ENCODE measurements at regions not wholly inside any gene's neighbourhood (a gene's known extent, or its start where the extent isn't known, plus 50 kb on each side); places are given as distances from the start of the nearest gene placed in this dataset.
"Not testable (repeated sequence)": the region's sequence is repeated elsewhere in the genome, so short reads cannot be mapped to it uniquely, and the experiment has no call there.

DNA sequence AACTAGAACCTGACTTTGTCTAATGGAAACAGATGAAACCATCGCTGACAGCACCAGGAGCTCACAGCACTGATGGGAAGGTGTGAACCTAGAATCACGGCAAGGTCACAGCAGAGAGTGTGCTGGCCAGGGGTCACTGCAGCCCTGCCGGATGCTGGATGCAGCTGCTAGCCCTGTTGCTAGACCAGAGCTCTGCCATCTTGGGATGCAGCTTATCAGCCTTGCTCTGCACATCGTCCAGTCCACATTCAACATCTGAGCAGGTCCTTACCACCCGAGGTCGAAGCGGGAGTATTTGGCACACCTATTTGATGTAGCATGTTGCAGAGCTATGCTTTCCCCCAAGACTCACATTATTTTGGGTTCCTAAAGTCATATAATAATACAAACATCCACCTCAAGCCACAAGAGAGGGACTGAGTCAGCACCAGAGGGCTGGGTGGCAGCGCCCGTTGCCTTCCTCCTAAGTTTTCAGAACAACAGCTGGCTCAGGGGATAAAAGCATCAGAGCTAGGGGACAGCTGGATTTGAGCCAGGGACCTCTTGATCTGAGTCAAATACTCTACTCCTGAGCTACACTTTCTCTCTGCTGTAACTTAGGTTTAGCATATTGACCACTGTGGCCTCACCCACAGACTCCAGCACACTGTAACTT lies 135.3 kb downstream of the ZNF467 start:
- ATAC-seq: no peak
- H3K9me3 Mint-ChIP-seq: no peaks in the 10 kb centered on the region
- peaks cover 6 to 16% of the 10 kb centered on the region in 2 donors for H3K27me3 Mint-ChIP-seq
- no peaks in the 10 kb centered on the region for H3K36me3 Mint-ChIP-seq
- H3K4me1 Mint-ChIP-seq (ENCODE audit: low read depth in 2 of 2): no peaks in the 10 kb centered on the region
- H3K4me3 Mint-ChIP-seq: no peak overlapping the region
- no peak for DNase-seq (ENCODE audit: low spot score)
- H3K27ac Mint-ChIP-seq: no peak overlapping the region

DNA sequence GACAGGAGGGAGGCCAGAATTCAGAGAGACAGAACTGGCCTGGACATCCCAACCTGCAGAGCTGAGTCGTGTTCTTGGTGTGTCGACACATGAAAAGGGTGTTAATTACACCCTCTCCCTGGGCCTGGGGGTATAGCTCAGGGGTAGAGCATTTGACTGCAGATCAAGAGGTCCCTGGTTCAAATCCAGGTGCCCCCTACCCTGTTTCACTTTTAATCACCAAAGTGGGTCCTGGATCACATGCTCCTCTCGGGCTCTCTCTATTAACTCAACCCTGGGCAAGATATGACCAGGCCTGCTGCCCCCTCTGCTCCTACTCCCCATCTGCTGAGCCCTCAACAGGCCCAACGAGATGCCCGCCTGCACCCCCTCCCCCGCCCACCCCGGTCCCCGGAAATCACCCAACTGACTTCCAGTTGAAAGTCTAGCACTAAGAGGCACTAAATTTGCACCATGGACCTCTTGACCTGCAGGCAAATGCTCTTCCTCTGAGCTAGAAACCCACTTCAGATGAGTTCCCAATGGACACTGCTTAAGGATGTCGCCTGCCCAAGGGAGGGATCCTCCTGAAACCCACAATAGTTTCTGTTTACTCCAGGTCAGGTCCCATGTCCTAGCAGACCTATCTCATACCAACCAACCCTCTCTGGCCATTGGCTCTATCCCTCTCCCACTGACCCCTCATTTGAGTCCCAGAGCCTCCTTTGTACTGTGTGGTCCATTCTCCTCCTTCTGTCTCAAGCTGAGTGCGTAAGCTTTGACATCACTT lies 137.6 kb downstream of the ZNF467 start:
- no peak overlapping the region for H3K4me3 Mint-ChIP-seq
- no peak overlapping the region for H3K27ac Mint-ChIP-seq
- H3K4me1 Mint-ChIP-seq (ENCODE audit: low read depth in 2 of 2): no peaks in the 10 kb centered on the region
- H3K36me3 Mint-ChIP-seq: no peaks in the 10 kb centered on the region
- H3K27me3 Mint-ChIP-seq: peaks cover 6 to 13% of the 10 kb centered on the region in 2 donors
- DNase-seq (ENCODE audit: low spot score) (no peak), ATAC-seq (peak; percentile 55)
- H3K9me3 Mint-ChIP-seq: no peaks in the 10 kb centered on the region

DNA sequence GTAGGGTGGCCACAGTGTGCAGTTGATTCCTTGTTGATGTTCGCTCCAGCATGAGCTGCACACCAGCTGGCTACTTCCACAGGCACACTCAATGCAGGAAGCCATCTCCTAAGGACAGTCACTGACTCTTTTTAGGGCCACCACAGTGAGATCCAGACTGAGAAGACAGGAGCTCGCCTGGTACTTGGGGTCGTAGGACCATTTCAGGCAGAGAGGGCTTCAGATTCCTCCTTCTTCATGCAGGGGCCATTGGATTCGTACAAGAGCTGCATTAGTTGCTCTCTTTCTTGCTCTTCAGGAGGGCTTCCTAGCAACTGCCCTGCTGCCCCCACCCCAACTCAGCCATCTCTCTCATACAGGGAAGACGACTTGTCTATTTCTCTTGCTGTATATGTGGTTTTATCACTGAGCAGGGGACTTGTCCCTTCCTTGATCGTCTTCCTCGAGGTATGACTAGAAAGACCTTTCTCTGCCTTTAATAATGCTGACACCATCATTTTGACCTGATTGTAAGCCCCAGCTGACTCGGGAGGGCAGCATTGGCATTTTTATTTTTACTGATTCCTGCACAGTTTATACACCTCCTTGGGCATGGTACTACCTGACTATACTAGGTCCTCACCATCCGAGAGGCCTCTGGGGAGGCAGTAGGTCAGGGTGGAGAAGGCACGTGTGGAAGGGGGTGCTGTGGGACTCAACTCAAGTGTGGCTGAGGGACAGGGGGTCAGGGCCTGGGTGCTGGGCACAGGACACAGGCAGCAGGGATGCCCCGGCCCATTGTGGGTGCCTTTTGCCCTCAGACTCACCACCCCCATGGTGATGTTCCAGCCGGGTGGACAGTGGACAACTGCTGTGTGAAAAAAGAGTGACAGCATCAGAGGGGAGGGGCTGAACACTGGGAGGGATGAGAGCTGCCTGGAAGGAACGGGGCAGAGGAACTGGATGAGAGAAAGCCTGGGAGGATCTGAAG lies 136.7 kb upstream of the ZNF746 start:
- Mint-ChIP-seq H3K4me1 (ENCODE audit: low read depth in 2 of 2) (no peaks in the 10 kb centered on the region), H3K27ac (no peak overlapping the region), H3K4me3 (no peak overlapping the region), H3K27me3 (peaks cover 6 to 13% of the 10 kb centered on the region in 2 donors), H3K36me3 (no peaks in the 10 kb centered on the region), H3K9me3 (no peaks in the 10 kb centered on the region)
- ATAC-seq: peak in 1 of 2 donors; percentile 37
- DNase-seq (ENCODE audit: low spot score): no peak

- Mint-ChIP-seq H3K4me1 (ENCODE audit: low read depth in 2 of 2) (peaks cover 4 to 10% of the 10 kb centered on the region in 2 donors), H3K27me3 (peaks cover 11 to 14% of the 10 kb centered on the region in 2 donors)
- H3K27ac Mint-ChIP-seq; H3K9me3 Mint-ChIP-seq; DNase-seq (ENCODE audit: low spot score); ATAC-seq; H3K4me3 Mint-ChIP-seq; H3K36me3 Mint-ChIP-seq: not testable (repeated sequence)
Measured at GRCh38 chr7:149628361-149629149, 130.9 kb upstream of the ZNF746 start.

GRCh38 chr7:149627911-149628310 lies 130.3 kb upstream of the ZNF746 start:
- peaks cover 11 to 16% of the 10 kb centered on the region in 2 donors for H3K4me1 Mint-ChIP-seq (ENCODE audit: low read depth in 2 of 2)
- DNase-seq (ENCODE audit: low spot score): no peak
- no peak overlapping the region for H3K27ac Mint-ChIP-seq
- H3K27me3 Mint-ChIP-seq: peaks cover 10 to 14% of the 10 kb centered on the region in 2 donors
- ATAC-seq: no peak
- no peaks in the 10 kb centered on the region for H3K9me3 Mint-ChIP-seq
- H3K4me3 Mint-ChIP-seq: no peak overlapping the region
- H3K36me3 Mint-ChIP-seq: no peaks in the 10 kb centered on the region

DNA sequence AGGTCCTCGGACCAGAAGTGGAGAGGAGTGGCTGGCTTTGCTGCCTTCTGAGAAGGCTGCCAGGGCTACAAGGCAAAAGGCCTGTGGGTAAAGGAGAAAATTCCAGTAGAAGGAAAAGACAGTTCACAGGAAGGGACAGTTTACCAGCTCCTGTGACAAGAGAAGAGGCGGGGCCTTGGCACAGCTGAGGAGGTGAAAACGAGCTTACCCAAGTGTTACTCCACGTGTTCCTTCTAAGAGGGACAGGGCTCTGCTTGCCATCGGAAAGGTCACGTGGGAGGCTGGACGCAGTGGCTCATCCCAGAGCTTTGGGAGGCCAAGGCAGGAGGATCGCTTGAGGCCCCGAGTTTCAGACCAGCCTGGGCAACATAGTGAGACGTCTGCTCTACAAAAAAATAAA lies 129.4 kb upstream of the ZNF746 start:
- Mint-ChIP-seq H3K36me3 (no peaks in the 10 kb centered on the region), H3K4me3 (no peak overlapping the region), H3K9me3 (no peaks in the 10 kb centered on the region), H3K4me1 (ENCODE audit: low read depth in 2 of 2) (peaks cover 20 to 26% of the 10 kb centered on the region in 2 donors), H3K27ac (peak overlapping the region in 1 of 2 donors; percentile 26), H3K27me3 (peaks cover 10 to 14% of the 10 kb centered on the region in 2 donors)
- DNase-seq (ENCODE audit: low spot score) (no peak), ATAC-seq (no peak)

DNA sequence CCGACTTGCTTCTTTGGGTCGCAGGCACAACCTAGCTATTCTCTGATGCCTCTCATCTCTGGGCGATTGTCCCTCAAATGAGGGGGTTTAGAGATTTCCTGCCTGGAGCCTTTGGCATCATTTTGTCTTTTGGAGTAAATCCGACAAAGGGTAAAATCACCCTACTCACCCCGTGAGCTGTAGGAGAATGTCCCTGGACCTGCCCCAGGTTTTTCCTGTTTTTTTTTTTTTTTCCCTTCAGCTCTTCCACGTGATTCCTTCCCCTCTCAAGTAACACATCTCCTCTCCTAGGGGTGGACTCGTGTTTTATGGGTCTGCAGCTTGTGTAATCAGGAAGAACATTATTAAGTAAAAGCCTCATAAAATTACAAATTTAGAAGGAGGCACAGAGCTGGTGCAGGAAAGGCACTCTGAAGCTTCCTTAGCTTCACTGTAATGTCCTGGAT lies 128.4 kb upstream of the ZNF746 start:
- Mint-ChIP-seq H3K9me3 (no peaks in the 10 kb centered on the region), H3K4me3 (peak overlapping the region; percentile 89), H3K36me3 (peaks cover 2% of the 10 kb centered on the region), H3K4me1 (ENCODE audit: low read depth in 2 of 2) (peaks cover 29 to 36% of the 10 kb centered on the region in 2 donors), H3K27me3 (peaks cover 10 to 14% of the 10 kb centered on the region in 2 donors), H3K27ac (no peak overlapping the region)
- no peak for DNase-seq (ENCODE audit: low spot score)
- ATAC-seq: no peak

DNA sequence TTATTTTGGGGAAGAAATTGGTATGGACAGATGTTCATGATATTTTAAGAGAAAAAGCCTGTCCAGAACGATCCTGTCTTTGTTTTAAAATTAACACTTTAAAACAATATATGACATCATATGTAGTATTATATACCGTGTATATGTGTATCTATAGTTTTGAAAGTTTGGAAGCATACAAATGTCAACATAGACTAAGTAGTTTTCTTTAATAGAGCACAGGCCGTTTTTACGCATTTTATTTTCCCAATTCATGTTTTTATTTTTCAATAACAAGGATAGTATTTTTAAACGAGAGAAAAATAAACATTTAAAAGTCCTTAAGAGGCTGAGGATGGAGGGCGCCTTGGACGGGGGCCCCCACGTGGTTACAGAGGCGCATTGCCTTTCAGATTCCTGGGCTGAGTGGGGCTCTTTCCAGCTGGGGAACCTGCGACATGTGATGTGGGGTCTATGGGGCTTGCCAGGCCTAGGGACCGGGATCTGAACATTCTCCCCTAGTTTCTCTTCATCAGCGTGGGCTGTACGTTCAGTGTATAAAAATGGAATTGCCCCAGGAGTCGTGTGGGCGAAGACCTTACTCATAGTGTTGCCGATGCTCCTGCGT lies 127.8 kb upstream of the ZNF746 start:
- Mint-ChIP-seq H3K4me3 (peak overlapping the region; percentile 89), H3K9me3 (no peaks in the 10 kb centered on the region)

DNA sequence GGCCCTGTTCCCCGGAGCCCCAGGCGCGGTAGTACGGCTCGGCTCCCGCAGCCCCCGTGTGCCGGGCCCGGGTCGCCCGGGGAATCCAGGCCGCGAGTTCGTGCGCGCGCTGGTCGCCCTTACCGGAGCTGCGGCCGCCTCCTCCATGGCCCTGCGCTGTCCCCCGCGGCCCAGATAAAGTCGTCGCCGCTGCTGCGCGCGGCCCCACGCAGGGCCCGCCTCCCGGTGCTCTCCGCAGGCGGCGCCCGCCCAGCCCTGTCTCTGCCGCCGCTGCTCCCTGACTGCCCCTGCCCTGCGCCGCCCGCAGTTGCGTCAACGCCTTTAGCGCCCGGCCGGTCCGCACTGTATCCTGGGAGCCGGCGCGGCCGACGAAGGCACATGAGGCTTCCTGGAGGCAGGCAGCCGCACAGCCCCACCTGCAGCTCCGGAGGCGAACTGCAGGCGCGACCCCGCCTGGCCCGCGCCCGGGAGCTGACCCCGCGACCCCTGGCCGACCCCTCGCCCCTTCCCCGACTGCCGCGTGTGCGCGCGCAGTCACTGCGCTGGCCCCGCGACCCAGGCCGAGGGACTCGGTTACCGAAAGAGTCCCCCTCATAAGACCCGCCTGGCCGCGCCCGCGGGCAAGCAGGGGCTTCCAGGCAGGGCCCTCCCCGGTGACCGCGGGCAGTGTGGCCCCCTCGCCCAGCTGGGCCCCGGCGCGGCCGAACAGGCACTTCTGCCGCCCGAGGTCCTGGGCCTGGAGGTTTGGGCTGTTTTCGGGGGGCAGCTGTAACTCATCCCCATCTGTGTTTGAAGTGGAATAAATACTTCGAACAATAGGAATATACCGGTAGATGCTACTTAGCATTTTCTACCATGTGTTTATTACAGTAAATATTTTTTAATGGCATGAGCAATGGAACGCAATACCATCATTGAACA lies 127.1 kb upstream of the ZNF746 start:
- H3K27me3 Mint-ChIP-seq: peaks cover 10 to 14% of the 10 kb centered on the region in 2 donors
- peak; percentile 95 to 96 for ATAC-seq
- peak overlapping the region; percentile 89 for H3K27ac Mint-ChIP-seq
- DNase-seq (ENCODE audit: low spot score): peak; percentile 97
- H3K9me3 Mint-ChIP-seq: no peaks in the 10 kb centered on the region
- H3K4me1 Mint-ChIP-seq (ENCODE audit: low read depth in 2 of 2): peaks cover 38 to 46% of the 10 kb centered on the region in 2 donors
- H3K36me3 Mint-ChIP-seq: peaks cover 6% of the 10 kb centered on the region
- H3K4me3 Mint-ChIP-seq: peak overlapping the region; percentile 89

More for the DNA sequence above, 127.8 kb upstream of the ZNF746 start:
- H3K4me1 Mint-ChIP-seq (ENCODE audit: low read depth in 2 of 2): peaks cover 35 to 41% of the 10 kb centered on the region in 2 donors
- peaks cover 10 to 14% of the 10 kb centered on the region in 2 donors for H3K27me3 Mint-ChIP-seq
- H3K27ac Mint-ChIP-seq: peak overlapping the region; percentile 50 to 89
- ATAC-seq: no peak
- peaks cover 6% of the 10 kb centered on the region for H3K36me3 Mint-ChIP-seq
- peak; percentile 72 for DNase-seq (ENCODE audit: low spot score)

- peaks cover 38 to 46% of the 10 kb centered on the region in 2 donors for H3K4me1 Mint-ChIP-seq (ENCODE audit: low read depth in 2 of 2)
- H3K27me3 Mint-ChIP-seq: peaks cover 10 to 14% of the 10 kb centered on the region in 2 donors
- peak in 1 of 2 donors; percentile 14 for ATAC-seq
- H3K36me3 Mint-ChIP-seq: peaks cover 12% of the 10 kb centered on the region
- peak overlapping the region; percentile 98 for H3K4me3 Mint-ChIP-seq
- peak; percentile 67 for DNase-seq (ENCODE audit: low spot score)
- H3K27ac Mint-ChIP-seq: peak overlapping the region; percentile 89
- no peaks in the 10 kb centered on the region for H3K9me3 Mint-ChIP-seq
Measured at GRCh38 chr7:149624006-149624405, 126.4 kb upstream of the ZNF746 start.

DNA sequence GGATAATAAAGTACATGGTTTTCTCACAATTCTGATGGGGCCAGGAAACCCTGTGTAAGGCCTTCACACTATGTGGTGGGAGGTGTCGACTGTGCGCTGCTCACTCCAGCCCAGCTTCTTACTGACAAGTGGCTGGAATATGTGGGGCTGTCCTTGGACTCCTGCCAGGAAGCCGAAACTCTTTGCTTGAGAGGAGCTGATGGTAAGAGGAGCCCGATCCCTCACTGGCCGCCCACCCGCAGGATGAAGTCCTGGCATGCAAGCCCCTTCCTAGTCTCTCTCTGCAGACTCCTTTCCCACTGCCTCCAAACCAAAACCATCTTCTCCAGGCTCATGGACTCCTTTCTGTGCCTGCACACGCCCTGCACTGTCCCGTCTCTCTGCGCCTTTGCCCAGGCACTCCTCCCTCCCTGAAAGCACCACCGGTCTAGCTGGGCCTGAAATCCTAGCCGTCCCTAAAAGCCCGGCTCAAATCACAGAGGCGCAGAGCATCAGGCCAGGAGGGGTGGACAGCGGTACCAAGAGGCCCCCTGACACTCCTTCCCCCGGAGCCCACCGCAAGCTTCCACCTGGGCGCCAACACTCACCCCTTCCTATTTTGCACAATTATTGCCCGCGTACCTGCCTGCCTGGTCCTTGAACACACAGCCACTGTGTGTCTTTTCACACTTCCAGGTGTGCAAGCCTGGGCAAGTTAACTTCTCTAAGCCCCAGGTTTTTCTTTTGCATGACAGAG lies 125.8 kb upstream of the ZNF746 start:
- Mint-ChIP-seq H3K4me3 (peak overlapping the region; percentile 98), H3K4me1 (ENCODE audit: low read depth in 2 of 2) (peaks cover 38 to 46% of the 10 kb centered on the region in 2 donors), H3K27ac (peak overlapping the region; percentile 89 to 91), H3K27me3 (peaks cover 10 to 14% of the 10 kb centered on the region in 2 donors), H3K36me3 (peaks cover 12% of the 10 kb centered on the region)
- H3K9me3 Mint-ChIP-seq; DNase-seq (ENCODE audit: low spot score); ATAC-seq: not testable (repeated sequence)

Measured in natural killer cell treated with Interleukin-12 subunit alpha and Interleukin-12 subunit beta and Interleukin-15 and Interleukin-18, amount 100 ng/mL, for 72 hours (primary cell).